OCI-LY7 (cell line): ENCODE measurements at regions not wholly inside any gene's neighbourhood (a gene's known extent, or its start where the extent isn't known, plus 50 kb on each side); places are given as distances from the start of the nearest gene placed in this dataset.

Source experiments
- BruUV-seq: library from RNA; stranded (reverse); fragments of 400-500 nt; replicated peaks from 2 replicates; lab custom pipeline; 2021; lab: Mats Ljungman, UMichigan
- CTCF ChIA-PET: fragments of 300-600 bp; sonication (Branson Sonifier 250); formaldehyde crosslinking; loops from one replicate; lab custom pipeline; 2022; ENCODE audit warnings: antibody characterized with exemption; ENCODE audit not compliant: unreplicated experiment; lab: Charles Lee
- POLR2A ChIA-PET: fragments of 300-600 bp; sonication (Branson Sonifier 250); formaldehyde crosslinking; loops from one replicate; lab custom pipeline; 2022; ENCODE audit warnings: antibody characterized with exemption; lab: Charles Lee
- DNase-seq: peaks from one replicate; pipeline ENCODE4 v3.0.0-alpha.2; 2015; ENCODE audit warnings: low spot score
- H2AFZ ChIP-seq: fragments of 200-600 bp; sonication (generic), shearing (Covaris generic); 2 replicates; pipeline ENCODE4 v1.6.1; 2014; ENCODE audit warnings: mild to moderate bottlenecking, antibody characterized with exemption, low read length, moderate library complexity
- H3K27ac ChIP-seq: fragments of 200-600 bp; sonication (generic); 2 replicates; pipeline ENCODE4 v1.5.1; 2014; ENCODE audit warnings: mixed run types, low read depth, mild to moderate bottlenecking, moderate library complexity, low read length, inconsistent platforms; ENCODE audit not compliant: poor library complexity, severe bottlenecking
- H3K36me3 ChIP-seq: fragments of 200-600 bp; sonication (generic); 2 replicates; pipeline ENCODE4 v1.6.1; 2014; ENCODE audit warnings: mild to moderate bottlenecking, antibody characterized with exemption, low read length, moderate library complexity, mixed read lengths; ENCODE audit not compliant: insufficient read depth
- H3K4me1 ChIP-seq: fragments of 200-600 bp; sonication (generic); 2 replicates; pipeline ENCODE4 v1.5.1; 2014; ENCODE audit warnings: mild to moderate bottlenecking, low read length; ENCODE audit not compliant: insufficient read depth, poor library complexity, severe bottlenecking
- H3K4me2 ChIP-seq: fragments of 200-600 bp; sonication (generic); 2 replicates; pipeline ENCODE4 v1.6.1; 2014; ENCODE audit warnings: mild to moderate bottlenecking, low read length
- H3K4me3 ChIP-seq: fragments of 200-600 bp; sonication (generic); 2 replicates; pipeline ENCODE4 v1.5.1; 2014; ENCODE audit warnings: mild to moderate bottlenecking, low read depth, low read length; ENCODE audit not compliant: poor library complexity, severe bottlenecking
- H3K79me2 ChIP-seq: fragments of 200-600 bp; sonication (generic); 2 replicates; pipeline ENCODE4 v1.6.1; 2016; ENCODE audit warnings: low read depth, mild to moderate bottlenecking, low read length, moderate library complexity, mixed read lengths; ENCODE audit not compliant: insufficient read depth
- H3K9me2 ChIP-seq: fragments of 200-600 bp; sonication (generic); 2 replicates; pipeline ENCODE4 v1.6.1; 2016; ENCODE audit warnings: mild to moderate bottlenecking, low read length, mixed read lengths; ENCODE audit not compliant: insufficient read depth
- H3K9me3 ChIP-seq: fragments of 200-600 bp; sonication (generic); 2 replicates; pipeline ENCODE4 v1.6.1; 2014; ENCODE audit warnings: mild to moderate bottlenecking, mixed run types, low read length, mixed read lengths
- H4K20me1 ChIP-seq: fragments of 200-600 bp; sonication (generic); 2 replicates; pipeline ENCODE4 v1.6.1; 2014; ENCODE audit warnings: mild to moderate bottlenecking, antibody characterized with exemption, low read length, moderate library complexity, mixed read lengths; ENCODE audit not compliant: insufficient read depth
- EZH2phosphoT487 ChIP-seq: fragments of 200-600 bp; sonication (generic); IDR thresholded peaks from 2 replicates; pipeline ENCODE4 v1.6.1; 2018; ENCODE audit warnings: low read depth, borderline replicate concordance, mild to moderate bottlenecking, mixed run types, antibody characterized with exemption, low read length, moderate library complexity, mixed read lengths
- intact Hi-C: fragments of 100-400 bp; cut with micrococcal nuclease; formaldehyde crosslinking; loops from one replicate; pipeline ENCODE4 v1.10.0; 2022; ENCODE audit not compliant: unreplicated experiment
- TF ChIP-seq, protein P1 (sequence below): fragments of 200-600 bp; sonication (generic); conservative IDR thresholded peaks from 2 replicates; pipeline ENCODE4 v1.5.1; 2014; ENCODE audit warnings: mild to moderate bottlenecking, antibody characterized with exemption, low read length, moderate library complexity, mixed read lengths

DNA sequence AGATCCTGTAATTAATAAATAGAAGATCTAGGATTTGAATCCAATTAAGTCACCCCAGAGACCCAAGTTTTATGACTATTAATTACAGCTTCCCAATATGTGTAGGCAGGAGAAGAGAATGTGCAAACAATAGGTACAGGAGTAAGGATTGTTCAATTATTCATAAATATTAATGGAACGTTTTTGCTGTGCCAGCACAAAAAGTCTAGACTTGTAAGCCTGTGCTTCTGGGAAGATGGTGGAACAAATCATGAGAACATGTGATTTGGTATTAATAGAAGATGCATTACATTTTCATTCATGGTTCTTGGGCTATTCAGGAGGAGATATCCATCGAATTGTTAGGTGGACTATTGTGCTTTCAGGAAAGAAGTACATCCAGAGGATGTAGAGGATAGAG lies 1240.9 kb downstream of the STIM2 start:
- intact Hi-C loops, result no loop called here
- H3K4me2 ChIP-seq, result no peak overlapping the region
- no peaks in the 10 kb centered on the region for H3K9me3 ChIP-seq
- H2AFZ ChIP-seq, result no peak overlapping the region
- TF ChIP-seq EZH2phosphoT487, result no peak
- TF ChIP-seq, protein P1, sequence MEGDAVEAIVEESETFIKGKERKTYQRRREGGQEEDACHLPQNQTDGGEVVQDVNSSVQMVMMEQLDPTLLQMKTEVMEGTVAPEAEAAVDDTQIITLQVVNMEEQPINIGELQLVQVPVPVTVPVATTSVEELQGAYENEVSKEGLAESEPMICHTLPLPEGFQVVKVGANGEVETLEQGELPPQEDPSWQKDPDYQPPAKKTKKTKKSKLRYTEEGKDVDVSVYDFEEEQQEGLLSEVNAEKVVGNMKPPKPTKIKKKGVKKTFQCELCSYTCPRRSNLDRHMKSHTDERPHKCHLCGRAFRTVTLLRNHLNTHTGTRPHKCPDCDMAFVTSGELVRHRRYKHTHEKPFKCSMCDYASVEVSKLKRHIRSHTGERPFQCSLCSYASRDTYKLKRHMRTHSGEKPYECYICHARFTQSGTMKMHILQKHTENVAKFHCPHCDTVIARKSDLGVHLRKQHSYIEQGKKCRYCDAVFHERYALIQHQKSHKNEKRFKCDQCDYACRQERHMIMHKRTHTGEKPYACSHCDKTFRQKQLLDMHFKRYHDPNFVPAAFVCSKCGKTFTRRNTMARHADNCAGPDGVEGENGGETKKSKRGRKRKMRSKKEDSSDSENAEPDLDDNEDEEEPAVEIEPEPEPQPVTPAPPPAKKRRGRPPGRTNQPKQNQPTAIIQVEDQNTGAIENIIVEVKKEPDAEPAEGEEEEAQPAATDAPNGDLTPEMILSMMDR, result no peak
- no peaks in the 10 kb centered on the region for H3K36me3 ChIP-seq
- POLR2A ChIA-PET, result no interaction called here
- no peaks in the 10 kb centered on the region for H4K20me1 ChIP-seq
- no peaks in the 10 kb centered on the region for H3K4me1 ChIP-seq
- CTCF ChIA-PET, result no interaction called here
- H3K79me2 ChIP-seq, result no peaks in the 10 kb centered on the region
- H3K9me2 ChIP-seq, result no peaks in the 10 kb centered on the region
- no peak overlapping the region for H3K4me3 ChIP-seq
- no peak for DNase-seq
- H3K27ac ChIP-seq, result no peak overlapping the region
- BruUV-seq, result no TSS peak

DNA sequence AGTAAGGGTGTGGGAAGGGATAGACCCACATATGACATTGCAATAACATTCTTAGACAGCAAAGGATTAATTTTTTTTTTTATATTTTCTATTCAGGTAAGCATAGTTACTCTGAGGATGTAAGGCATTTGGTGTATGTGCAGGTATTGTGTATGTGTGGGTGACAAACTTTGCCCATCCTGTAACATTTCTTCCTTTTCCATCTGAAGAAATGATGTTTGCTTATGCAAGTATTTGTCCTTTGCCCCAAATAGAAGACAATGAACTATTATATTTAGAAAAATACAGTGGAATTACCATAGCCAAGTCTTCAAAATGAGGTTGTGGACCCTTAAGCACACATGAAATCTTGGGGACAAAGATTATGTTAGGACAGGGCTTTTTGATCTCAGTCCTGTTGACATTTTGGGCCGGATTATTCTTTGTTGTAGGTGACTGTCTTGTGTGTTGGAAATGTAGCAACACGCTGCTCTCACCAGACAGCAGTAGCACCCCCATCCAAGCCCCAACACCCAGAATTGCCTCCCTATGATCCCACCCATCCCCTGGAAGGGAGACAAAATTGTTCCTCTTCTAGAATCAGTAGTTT lies 1244.7 kb downstream of the STIM2 start:
- TF ChIP-seq, protein P1, result no peak
- TF ChIP-seq EZH2phosphoT487, result no peak
- DNase-seq, result no peak
- no peak overlapping the region for H2AFZ ChIP-seq
- BruUV-seq, result no TSS peak
- no peaks in the 10 kb centered on the region for H3K9me2 ChIP-seq
- POLR2A ChIA-PET, result no interaction called here
- no peaks in the 10 kb centered on the region for H3K9me3 ChIP-seq
- H3K4me3 ChIP-seq, result no peak overlapping the region
- no peaks in the 10 kb centered on the region for H4K20me1 ChIP-seq
- CTCF ChIA-PET, result no interaction called here
- no peak overlapping the region for H3K4me2 ChIP-seq
- intact Hi-C loops, result no loop called here
- no peaks in the 10 kb centered on the region for H3K36me3 ChIP-seq
- no peaks in the 10 kb centered on the region for H3K79me2 ChIP-seq
- H3K27ac ChIP-seq, result no peak overlapping the region
- H3K4me1 ChIP-seq, result no peaks in the 10 kb centered on the region

DNA sequence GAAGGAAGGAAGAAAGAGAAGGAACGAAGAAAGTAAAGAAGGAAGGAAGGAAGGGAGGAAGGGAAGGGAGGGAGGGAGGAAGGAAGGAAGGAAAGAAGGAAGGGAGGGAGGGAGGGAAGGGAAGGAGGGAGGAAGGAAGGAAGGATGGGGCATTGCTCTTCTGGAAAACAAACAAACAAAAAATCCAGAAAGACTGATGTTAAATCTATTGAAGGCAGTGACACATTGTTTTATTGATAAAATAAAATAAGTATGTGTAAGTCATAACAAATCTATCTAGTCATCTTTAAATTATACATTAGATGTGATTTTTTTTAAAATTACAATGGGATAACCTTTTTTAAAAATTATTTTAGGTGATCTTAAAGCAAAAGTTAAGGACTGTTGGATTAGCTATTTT lies 1245.5 kb downstream of the STIM2 start:
- no peaks in the 10 kb centered on the region for H3K79me2 ChIP-seq
- TF ChIP-seq, protein P1, result no peak
- no peak for TF ChIP-seq EZH2phosphoT487
- H3K4me3 ChIP-seq, result no peak overlapping the region
- no peaks in the 10 kb centered on the region for H3K36me3 ChIP-seq
- no peak for DNase-seq
- ChIA-PET POLR2A (no interaction called here), CTCF (no interaction called here)
- no peaks in the 10 kb centered on the region for H3K9me2 ChIP-seq
- H2AFZ ChIP-seq, result no peak overlapping the region
- no TSS peak for BruUV-seq
- intact Hi-C loops, result no loop called here
- H4K20me1 ChIP-seq, result no peaks in the 10 kb centered on the region
- H3K27ac ChIP-seq, result no peak overlapping the region
- no peak overlapping the region for H3K4me2 ChIP-seq
- no peaks in the 10 kb centered on the region for H3K9me3 ChIP-seq
- H3K4me1 ChIP-seq, result no peaks in the 10 kb centered on the region
